ENCODE measurements at regions not wholly inside any gene's neighbourhood (a gene's known extent, or its start where the extent isn't known, plus 50 kb on each side); places are given as distances from the start of the nearest gene placed in this dataset.
"Not testable (repeated sequence)": the region's sequence is repeated elsewhere in the genome, so short reads cannot be mapped to it uniquely, and the experiment has no call there.

DNA sequence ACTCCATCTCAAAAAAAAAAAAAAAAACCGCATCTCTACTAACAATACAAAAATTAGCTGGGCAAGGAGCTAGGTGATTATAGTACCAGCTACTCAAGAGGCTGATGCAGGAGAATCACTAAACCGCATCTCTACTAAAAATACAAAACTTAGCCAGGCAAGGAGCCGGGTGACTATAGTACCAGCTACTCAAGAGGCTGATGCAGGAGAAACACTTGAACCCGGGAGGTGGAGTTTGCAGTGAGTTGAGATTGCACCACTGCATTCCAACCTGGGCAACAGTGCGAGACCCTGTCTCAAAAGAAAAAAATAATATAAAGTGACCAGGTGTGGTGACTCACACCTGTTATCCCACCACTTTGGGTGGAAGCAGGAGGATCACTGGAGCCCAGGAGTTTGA, 119.8 kb upstream of the CRYM start:
- not testable (repeated sequence) for TF ChIP-seq POLR2AphosphoS5 (IDR thresholded peaks at IDR 0.05; ENCODE audit: low read depth, low read length); CTCF (IDR thresholded peaks at IDR 0.05)
